Heart left ventricle (tissue), 16 donors: ENCODE measurements at regions not wholly inside any gene's neighbourhood (a gene's known extent, or its start where the extent isn't known, plus 50 kb on each side); places are given as distances from the start of the nearest gene placed in this dataset.

Source experiments
- ATAC-seq, 4 donors: fragments of 200-7000 bp; cut with Tn5 transposase; one replicate each; pipeline ENCODE4 v1.9.1; 2020 to 2022; ENCODE audit warnings: moderate library complexity in 4 of 4, mild to moderate bottlenecking in 3 of 4, moderate number of reproducible peaks in 1 of 4
- DNase-seq, 5 donors: peaks; one replicate each; pipeline ENCODE4 v3.0.0-alpha.2; 2020
- H3K27ac ChIP-seq, 12 donors: fragments of 200-600 bp; sonication (generic) in 4 of 12; one replicate each; pipeline versions ENCODE4 v1.5.0 to v1.8.0; 2016 to 2022; ENCODE audit warnings: mild to moderate bottlenecking in 2 of 12
- H3K27me3 ChIP-seq, 9 donors: fragments of 200-600 bp; sonication (generic) in 2 of 9; one replicate each; pipeline versions ENCODE4 v1.5.1 to v1.8.0; 2016 to 2022; ENCODE audit warnings: mild to moderate bottlenecking in 3 of 9
- H3K36me3 ChIP-seq, 9 donors: fragments of 200-600 bp; sonication (generic) in 2 of 9; one replicate each; pipeline versions ENCODE4 v1.5.0 to v1.8.0; 2018 to 2022; ENCODE audit warnings: mild to moderate bottlenecking in 2 of 9
- H3K4me1 ChIP-seq, 12 donors: fragments of 200-600 bp; sonication (generic) in 4 of 12; one replicate each; pipeline versions ENCODE4 v1.5.0 to v1.8.0; 2016 to 2022; ENCODE audit warnings: mild to moderate bottlenecking in 3 of 12
- H3K4me3 ChIP-seq, 12 donors: fragments of 200-600 bp; sonication (generic) in 4 of 12; one replicate each; pipeline versions ENCODE4 v1.5.0 to v1.8.0; 2017 to 2022; ENCODE audit warnings: mild to moderate bottlenecking in 9 of 12, moderate library complexity in 4 of 12
- H3K9me3 ChIP-seq, 12 donors: fragments of 200-600 bp; sonication (generic) in 4 of 12; one replicate each; pipeline versions ENCODE4 v1.5.0 to v1.8.0; 2016 to 2022; ENCODE audit warnings: mild to moderate bottlenecking in 1 of 12
- CTCF ChIP-seq, 12 donors: fragments of 200-600 bp; sonication (generic) in 4 of 12; IDR thresholded peaks; one replicate each; pipeline versions ENCODE4 v1.5.0 to v1.8.0; 2018 to 2022; ENCODE audit warnings: antibody characterized with exemption in 12 of 12, mild to moderate bottlenecking in 5 of 12
- POLR2A ChIP-seq, 2 donors: fragments of 450-650 bp; IDR thresholded peaks; one replicate each; pipeline ENCODE4 v1.6.1; 2017; ENCODE audit warnings: antibody characterized with exemption in 2 of 2, mild to moderate bottlenecking in 2 of 2, moderate library complexity in 2 of 2
- WGBS, 4 donors: extraction: QIAGEN DNeasy Blood & Tissue Kit in 2 of 4; methylation state at CpG; one replicate each; pipeline versions ENCODE4 v1.1.5 to v1.1.7; 2013 to 2018; 5-methylcytosine and 5-hydroxymethylcytosine counted together
- intact Hi-C, 10 donors: fragments of 100-400 bp; cut with DNase I; formaldehyde crosslinking; loops; one replicate each; pipeline versions ENCODE4 v1.11.1 to v1.14.2; 2022
- donor health status: ischemic (EF 13 %, LVEDD 7.1; RV severe dilation, severe dysfunction).
- donor health status: healthy with polysubstance abuse.
- donor health status: DM: no; HTN: yes; CAD: no.
- donor health status: DM: no; HTN: no; CAD: no.
- donor health status: ischemic (EF 25% LVEDD 6.9; RV normal size, moderate dysfunction).
- donor health status: ischemic (EF 25% LVEDD 5.7; RV mildly dilated, moderate dysfunction).
- donor health status: healthy.
- donor health status: DM: yes; HTN: yes; CAD: no.
- donor health status: ischemic (EF 35%, LVEDD 5.7; RV mildly dilated, moderate dysfunction).
- donor health status: nonischemic (EF 11% LVEDD 7.7; RV severe dilation, severe dysfunction).
- donor health status: DM: yes; HTN: yes; CAD: no.
- donor health status: PGD.
- donor health status: ischemic (EF 29% LVEDD 5.4; RV normal size, mild dysfunction).
- donor health status: nonischemic (EF 23%, LVEDD 6.1; RV moderate dilation, normal function).

- ATAC-seq (no peak), DNase-seq (no peak)
- Histone ChIP-seq H3K27ac (no peak overlapping the region), H3K36me3 (no peaks in the 10 kb centered on the region), H3K4me3 (no peak overlapping the region), H3K9me3 (peaks cover 0 to 16% (median 0%) of the 10 kb centered on the region in 12 donors), H3K27me3 (peaks cover 0 to 5% (median 0%) of the 10 kb centered on the region in 9 donors), H3K4me1 (no peaks in the 10 kb centered on the region)
- intact Hi-C loops = no loop called here
- TF ChIP-seq CTCF (IDR thresholded peaks at IDR 0.05) (no peak), POLR2A (IDR thresholded peaks at IDR 0.05) (no peak)
- WGBS, 4 donors = 85 to 93% (median 88%) methylated on average over 14 of the region's 14 CpGs
These were observed 77.4 kb upstream of the TMPRSS2 start for GRCh38 chr21:41585199-41585994.

GRCh38 chr21:41584603-41585176 is 76.7 kb upstream of the TMPRSS2 start:
- WGBS, 4 donors = 93 to 95% (median 94%) methylated on average over 4 of the region's 4 CpGs
- TF ChIP-seq POLR2A (IDR thresholded peaks at IDR 0.05) (no peak), CTCF (IDR thresholded peaks at IDR 0.05) (no peak)
- H3K27ac ChIP-seq = no peak overlapping the region
- intact Hi-C loops = no loop called here
- no peak overlapping the region for H3K4me3 ChIP-seq
- H3K9me3 ChIP-seq = peaks cover 0 to 18% (median 0%) of the 10 kb centered on the region in 12 donors
- peaks cover 0 to 5% (median 0%) of the 10 kb centered on the region in 9 donors for H3K27me3 ChIP-seq
- H3K36me3 ChIP-seq = no peaks in the 10 kb centered on the region
- DNase-seq (no peak), ATAC-seq (no peak)
- H3K4me1 ChIP-seq = no peaks in the 10 kb centered on the region

- no peaks in the 10 kb centered on the region for H3K4me1 ChIP-seq
- peaks cover 0 to 5% (median 0%) of the 10 kb centered on the region in 9 donors for H3K27me3 ChIP-seq
- intact Hi-C loops = no loop called here
- no peaks in the 10 kb centered on the region for H3K36me3 ChIP-seq
- 45 to 54% (median 49%) methylated on average over 10 of the region's 10 CpGs for WGBS, 4 donors
- H3K9me3 ChIP-seq = peaks cover 0 to 29% (median 6%) of the 10 kb centered on the region in 12 donors
- no peak overlapping the region for H3K4me3 ChIP-seq
- H3K27ac ChIP-seq = no peak overlapping the region
- peak in 1 of 4 donors; percentile 32 for ATAC-seq
- DNase-seq = no peak
- no peak for TF ChIP-seq CTCF (IDR thresholded peaks at IDR 0.05)
- TF ChIP-seq POLR2A (IDR thresholded peaks at IDR 0.05) = no peak
These were observed 75.4 kb upstream of the TMPRSS2 start for GRCh38 chr21:41583274-41583790.

GRCh38 chr21:41582866-41583265 is 74.9 kb upstream of the TMPRSS2 start:
- H3K4me1 ChIP-seq = no peaks in the 10 kb centered on the region
- 83 to 91% (median 88%) methylated on average over 7 of the region's 7 CpGs for WGBS, 4 donors
- H3K27me3 ChIP-seq = peaks cover 0 to 5% (median 0%) of the 10 kb centered on the region in 9 donors
- intact Hi-C loops = no loop called here
- TF ChIP-seq CTCF (IDR thresholded peaks at IDR 0.05) (no peak), POLR2A (IDR thresholded peaks at IDR 0.05) (no peak)
- no peak overlapping the region for H3K27ac ChIP-seq
- H3K36me3 ChIP-seq = no peaks in the 10 kb centered on the region
- H3K9me3 ChIP-seq = peaks cover 0 to 29% (median 11%) of the 10 kb centered on the region in 12 donors
- no peak for DNase-seq
- ATAC-seq = no peak
- no peak overlapping the region for H3K4me3 ChIP-seq
